ENCODE measurements at regions not wholly inside any gene's neighbourhood (a gene's known extent, or its start where the extent isn't known, plus 50 kb on each side); places are given as distances from the start of the nearest gene placed in this dataset.
"Not testable (repeated sequence)": the region's sequence is repeated elsewhere in the genome, so short reads cannot be mapped to it uniquely, and the experiment has no call there.

DNA sequence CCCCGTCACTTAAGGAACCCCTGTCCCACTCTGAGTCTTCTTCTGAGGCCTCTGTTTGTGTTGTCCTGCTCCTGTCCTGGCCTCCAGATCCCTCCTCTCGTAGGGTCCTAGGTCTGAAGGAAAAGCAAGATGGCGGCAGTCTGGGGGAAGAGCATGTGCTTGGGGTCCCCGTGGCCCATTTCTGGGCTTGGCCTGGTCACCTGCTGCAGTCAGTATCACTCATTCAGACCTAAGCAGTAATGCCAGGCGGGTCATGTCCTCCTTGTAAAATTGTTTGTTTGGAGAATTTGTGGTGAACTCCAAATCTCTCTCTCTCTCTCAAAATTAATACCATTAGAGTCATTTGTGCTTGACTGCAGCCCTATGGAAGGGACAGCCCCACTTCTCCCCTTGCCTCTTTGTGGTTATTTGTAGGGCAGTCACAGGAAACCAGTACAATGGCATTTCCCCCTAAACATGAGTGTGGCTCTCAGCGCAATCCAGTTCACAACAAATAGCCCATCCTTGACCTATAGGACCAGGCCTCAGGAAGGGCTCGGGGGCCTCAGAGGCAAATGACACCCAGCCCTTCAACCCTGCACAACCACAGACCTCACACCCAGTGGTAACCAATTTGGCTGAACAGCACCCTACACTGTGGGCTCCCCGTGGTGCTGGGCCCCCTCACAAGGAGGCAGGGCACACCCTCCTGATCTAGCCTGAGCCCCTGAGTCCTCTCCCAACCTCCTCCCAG is 173.5 kb downstream of the OR4M2 start:
- Mint-ChIP-seq H3K4me1 (peaks cover 9 to 30% (median 18%) of the 10 kb centered on the region in 4 donors), H3K4me3 (peak overlapping the region in 7 of 8 donors; percentile 2 to 61 (median 54)), H3K9me3 (no peaks in the 10 kb centered on the region), H3K27me3 (peaks cover 0 to 2% of the 10 kb centered on the region in 2 donors), H3K27ac (peak overlapping the region in 6 of 7 donors; percentile 15 to 84 (median 32)), H3K36me3 (no peaks in the 10 kb centered on the region)
- ChIA-PET CTCF (ENCODE audit: partially characterized antibody) (no interaction called here), POLR2A (ENCODE audit: partially characterized antibody) (no interaction called here)
- H3K4me3 ChIP-seq (ENCODE audit: low read length in 2 of 2), result no peak overlapping the region
- no peaks in the 10 kb centered on the region for H3K27me3 ChIP-seq (ENCODE audit: insufficient read depth, low read length)
- no peak overlapping the region for H3K27ac ChIP-seq (ENCODE audit: low read depth, low read length)
- no peaks in the 10 kb centered on the region for H3K36me3 ChIP-seq (ENCODE audit: insufficient read depth, low read length)
- intact Hi-C loops (cut with micrococcal nuclease), result no loop called here
- no peaks in the 10 kb centered on the region for H3K9me3 ChIP-seq (ENCODE audit: control insufficient read depth in 1 of 2, low read length in 2 of 2)
- peak in 2 of 5 donors; percentile 14 to 38 for DNase-seq
- H3K4me1 ChIP-seq (ENCODE audit: insufficient read depth, low read length), result peaks cover 26% of the 10 kb centered on the region

DNA sequence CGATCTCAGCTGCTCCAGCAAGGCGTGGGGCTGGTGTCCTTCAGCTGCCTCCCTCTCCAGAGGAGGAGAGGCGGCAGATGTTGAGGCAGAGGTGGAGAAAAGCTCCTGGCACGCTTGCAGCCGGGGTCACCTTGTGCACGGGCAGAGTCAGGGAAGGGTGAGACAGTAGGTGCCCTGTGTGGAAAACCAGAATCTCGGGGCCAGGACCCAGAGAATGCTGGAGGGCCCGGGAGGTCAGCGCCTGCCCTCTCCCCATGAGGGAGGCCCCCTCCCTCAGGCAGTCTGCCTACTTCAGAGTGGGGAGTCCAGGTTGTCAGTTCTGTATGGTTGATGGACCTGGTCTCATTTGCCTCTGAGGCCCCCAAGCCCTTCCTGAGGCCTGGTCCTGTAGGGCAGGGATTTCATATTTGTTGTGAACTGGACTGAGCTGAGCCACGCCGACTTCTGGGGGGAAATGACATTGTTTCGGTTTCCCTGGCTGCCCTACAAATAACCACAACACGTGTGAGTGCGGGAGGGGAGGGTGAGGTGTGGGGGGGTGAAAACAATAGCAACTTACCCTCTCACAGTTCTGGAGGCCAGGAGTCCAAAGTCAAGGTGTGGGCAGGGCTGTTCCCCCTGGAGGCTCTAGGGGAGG is 174.2 kb downstream of the OR4M2 start:
- H3K9me3 Mint-ChIP-seq; H3K36me3 ChIP-seq (ENCODE audit: insufficient read depth, low read length); H3K36me3 Mint-ChIP-seq; CTCF ChIA-PET (ENCODE audit: partially characterized antibody); H3K9me3 ChIP-seq (ENCODE audit: control insufficient read depth in 1 of 2, low read length in 2 of 2); POLR2A ChIA-PET (ENCODE audit: partially characterized antibody); H3K27ac ChIP-seq (ENCODE audit: low read depth, low read length); intact Hi-C loops (cut with micrococcal nuclease); H3K4me3 ChIP-seq (ENCODE audit: low read length in 2 of 2); H3K27me3 Mint-ChIP-seq; H3K27me3 ChIP-seq (ENCODE audit: insufficient read depth, low read length); DNase-seq: not testable (repeated sequence)
- Mint-ChIP-seq H3K27ac (peak overlapping the region in 6 of 7 donors; percentile 15 to 84 (median 32)), H3K4me3 (peak overlapping the region in 7 of 8 donors; percentile 44 to 61 (median 54)), H3K4me1 (peaks cover 11 to 32% (median 20%) of the 10 kb centered on the region in 4 donors)
- H3K4me1 ChIP-seq (ENCODE audit: insufficient read depth, low read length), result peaks cover 31% of the 10 kb centered on the region

DNA sequence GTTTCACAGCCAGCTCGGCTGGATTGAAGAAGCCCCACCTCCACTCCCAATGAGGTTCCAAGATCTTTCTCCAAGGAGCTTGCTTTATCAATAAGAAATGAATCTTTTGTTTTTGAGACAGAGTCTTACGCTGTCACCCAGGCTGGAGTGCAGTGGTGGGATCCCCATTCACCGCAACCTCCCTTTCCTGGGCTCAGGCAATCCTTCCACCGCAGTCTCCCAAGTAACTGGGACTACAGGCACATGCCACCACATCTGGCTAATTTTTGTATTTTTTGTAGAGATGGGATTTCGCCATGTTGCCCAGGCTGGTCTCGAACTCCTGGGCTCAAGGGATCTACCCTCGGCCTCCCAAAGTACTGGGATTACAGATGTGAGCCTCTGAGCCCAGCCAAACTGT is 175.3 kb downstream of the OR4M2 start:
- H3K27me3 ChIP-seq (ENCODE audit: insufficient read depth, low read length); H3K27me3 Mint-ChIP-seq; intact Hi-C loops (cut with micrococcal nuclease); H3K27ac Mint-ChIP-seq; H3K9me3 ChIP-seq (ENCODE audit: control insufficient read depth in 1 of 2, low read length in 2 of 2); H3K36me3 ChIP-seq (ENCODE audit: insufficient read depth, low read length); H3K36me3 Mint-ChIP-seq; H3K27ac ChIP-seq (ENCODE audit: low read depth, low read length); POLR2A ChIA-PET (ENCODE audit: partially characterized antibody); CTCF ChIA-PET (ENCODE audit: partially characterized antibody); DNase-seq; H3K4me3 ChIP-seq (ENCODE audit: low read length in 2 of 2); H3K9me3 Mint-ChIP-seq: not testable (repeated sequence)
- Mint-ChIP-seq H3K4me1 (peaks cover 20 to 43% (median 31%) of the 10 kb centered on the region in 4 donors), H3K4me3 (peak overlapping the region in 1 of 8 donors; percentile 30)
- H3K4me1 ChIP-seq (ENCODE audit: insufficient read depth, low read length), result peaks cover 42% of the 10 kb centered on the region

DNA sequence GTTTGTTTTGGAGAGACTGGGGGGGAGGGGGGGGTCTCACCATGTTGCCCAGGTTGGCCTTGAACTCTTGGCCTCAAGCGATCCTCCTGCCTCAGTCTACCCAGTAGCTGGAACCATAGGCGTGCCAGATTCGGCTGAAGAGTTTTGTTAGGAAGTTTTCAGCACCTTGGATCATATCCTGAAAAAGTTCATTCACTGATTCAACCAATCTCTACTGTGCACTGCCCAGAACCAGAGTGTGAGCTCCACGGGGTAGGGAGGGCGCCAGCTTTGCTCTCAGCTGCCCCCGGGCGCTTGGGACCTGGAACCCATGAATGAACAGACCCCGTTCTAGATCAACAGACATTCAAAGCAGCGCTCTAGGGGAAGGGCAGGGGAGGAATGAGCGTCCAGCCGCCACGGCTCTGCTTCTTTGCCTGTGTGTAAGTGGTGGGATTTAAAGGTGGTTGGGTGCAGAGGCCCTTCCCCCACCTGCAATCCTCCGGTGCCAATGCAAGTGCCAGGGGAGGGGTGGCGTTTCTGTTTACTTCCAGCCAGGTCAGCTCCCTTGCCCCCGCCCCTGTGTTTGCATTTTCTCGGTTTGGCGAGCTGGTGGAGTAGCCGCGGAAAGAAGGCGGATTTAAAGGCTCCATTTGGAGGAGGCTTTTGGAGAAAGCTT is 176.2 kb downstream of the OR4M2 start:
- peaks cover 46% of the 10 kb centered on the region for H3K4me1 ChIP-seq (ENCODE audit: insufficient read depth, low read length)
- peaks cover 22 to 50% (median 36%) of the 10 kb centered on the region in 4 donors for H3K4me1 Mint-ChIP-seq

DNA sequence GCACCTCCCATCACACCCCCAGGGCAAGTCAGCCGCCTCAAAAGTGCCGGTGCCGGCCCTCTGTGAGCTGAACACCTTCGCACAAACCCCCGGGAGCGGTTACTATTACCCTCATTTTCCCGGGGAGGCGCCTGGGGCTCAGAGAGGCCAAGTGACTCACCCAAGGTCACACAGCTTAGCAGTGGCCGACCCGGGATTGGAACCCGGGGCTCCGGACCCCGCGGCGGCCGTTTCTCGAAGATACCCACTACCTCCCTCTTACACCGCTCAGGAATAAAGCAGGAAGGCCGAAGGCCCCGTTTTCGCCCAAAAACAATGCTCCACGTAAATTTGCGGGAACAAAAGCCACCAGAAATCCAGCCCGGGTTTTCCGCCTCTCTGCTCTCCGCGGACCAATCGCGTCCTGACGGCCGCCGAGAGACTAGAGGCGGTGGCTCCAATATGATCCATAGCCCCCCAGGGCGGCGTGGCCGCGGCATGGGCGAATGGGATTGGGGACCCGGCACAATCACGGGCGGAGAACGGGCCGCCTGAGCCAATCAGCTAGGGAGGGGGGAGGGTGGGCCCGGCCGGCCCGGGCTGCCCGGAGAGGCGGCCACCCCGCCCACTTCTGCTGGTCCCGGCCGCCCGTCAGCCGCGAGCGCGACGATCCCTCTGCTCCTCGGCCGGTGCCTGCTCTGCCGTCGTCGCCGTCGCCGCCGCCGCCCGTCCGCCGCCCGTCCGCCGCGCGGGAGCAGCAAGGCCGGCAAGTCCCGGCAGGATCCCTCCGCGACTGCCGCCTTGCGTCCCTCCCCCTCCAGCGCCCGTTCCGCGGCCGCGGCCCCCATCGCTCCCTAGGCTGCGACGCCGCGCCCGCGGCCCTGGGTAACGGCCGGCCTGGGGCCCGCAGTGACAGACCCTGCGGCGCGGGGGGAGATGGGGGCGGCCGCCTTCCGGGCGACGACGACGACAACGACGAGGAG is 177.0 kb downstream of the OR4M2 start:
- peaks cover 46% of the 10 kb centered on the region for H3K4me1 ChIP-seq (ENCODE audit: insufficient read depth, low read length)
- H3K9me3 Mint-ChIP-seq, result no peaks in the 10 kb centered on the region
- H3K27ac Mint-ChIP-seq, result no peak overlapping the region

More for the DNA sequence above, 176.2 kb downstream of the OR4M2 start:
- H3K36me3 Mint-ChIP-seq; POLR2A ChIA-PET (ENCODE audit: partially characterized antibody); H3K9me3 ChIP-seq (ENCODE audit: control insufficient read depth in 1 of 2, low read length in 2 of 2); intact Hi-C loops (cut with micrococcal nuclease); CTCF ChIA-PET (ENCODE audit: partially characterized antibody); DNase-seq; H3K27ac ChIP-seq (ENCODE audit: low read depth, low read length); H3K9me3 Mint-ChIP-seq; H3K4me3 ChIP-seq (ENCODE audit: low read length in 2 of 2); H3K36me3 ChIP-seq (ENCODE audit: insufficient read depth, low read length); H3K27ac Mint-ChIP-seq; H3K27me3 Mint-ChIP-seq; H3K27me3 ChIP-seq (ENCODE audit: insufficient read depth, low read length): not testable (repeated sequence)
- peak overlapping the region in 1 of 8 donors; percentile 26 for H3K4me3 Mint-ChIP-seq

DNA sequence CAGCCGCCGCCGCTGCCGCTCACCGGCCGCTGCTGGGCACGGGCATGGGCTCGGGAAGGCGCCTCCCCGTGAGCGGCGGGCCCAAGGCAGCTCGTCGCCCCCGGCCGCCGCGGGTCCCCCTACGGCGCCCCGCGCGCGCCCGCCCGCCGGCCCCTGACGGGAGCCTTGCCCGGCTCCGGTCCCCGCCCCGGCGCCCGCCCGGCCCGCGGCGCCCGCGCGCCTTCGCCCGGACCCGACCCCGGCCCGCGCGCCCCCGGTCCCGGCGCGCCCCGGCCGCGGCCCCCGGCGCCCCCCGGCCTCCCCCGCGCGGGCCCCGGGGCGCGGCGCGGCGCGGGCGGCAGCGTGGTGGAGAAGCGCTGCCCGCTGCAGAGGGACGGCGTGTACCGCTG is 177.7 kb downstream of the OR4M2 start:
- H3K4me3 Mint-ChIP-seq, result peak overlapping the region in 1 of 8 donors; percentile 65
- Histone ChIP-seq H3K9me3 (ENCODE audit: control insufficient read depth in 1 of 2, low read length in 2 of 2) (no peaks in the 10 kb centered on the region), H3K36me3 (ENCODE audit: insufficient read depth, low read length) (no peaks in the 10 kb centered on the region), H3K4me3 (ENCODE audit: low read length in 2 of 2) (no peak overlapping the region), H3K27me3 (ENCODE audit: insufficient read depth, low read length) (no peaks in the 10 kb centered on the region), H3K4me1 (ENCODE audit: insufficient read depth, low read length) (peaks cover 51% of the 10 kb centered on the region), H3K27ac (ENCODE audit: low read depth, low read length) (no peak overlapping the region)
- no peaks in the 10 kb centered on the region for H3K36me3 Mint-ChIP-seq
- peaks cover 22 to 44% (median 36%) of the 10 kb centered on the region in 4 donors for H3K4me1 Mint-ChIP-seq
- H3K9me3 Mint-ChIP-seq, result no peaks in the 10 kb centered on the region
- no peak for DNase-seq
- intact Hi-C loops (cut with micrococcal nuclease), result no loop called here
- peaks cover 0 to 2% of the 10 kb centered on the region in 2 donors for H3K27me3 Mint-ChIP-seq
- ChIA-PET POLR2A (ENCODE audit: partially characterized antibody) (no interaction called here), CTCF (ENCODE audit: partially characterized antibody) (no interaction called here)
- H3K27ac Mint-ChIP-seq, result no peak overlapping the region

More for the DNA sequence above, 177.0 kb downstream of the OR4M2 start:
- H3K36me3 ChIP-seq (ENCODE audit: insufficient read depth, low read length), result no peaks in the 10 kb centered on the region
- H3K36me3 Mint-ChIP-seq, result no peaks in the 10 kb centered on the region
- H3K4me1 Mint-ChIP-seq, result peaks cover 22 to 44% (median 36%) of the 10 kb centered on the region in 4 donors
- peaks cover 0 to 2% of the 10 kb centered on the region in 2 donors for H3K27me3 Mint-ChIP-seq
- no peaks in the 10 kb centered on the region for H3K27me3 ChIP-seq (ENCODE audit: insufficient read depth, low read length)
- H3K4me3 Mint-ChIP-seq, result peak overlapping the region in 2 of 8 donors; percentile 36 to 40
- H3K9me3 ChIP-seq (ENCODE audit: control insufficient read depth in 1 of 2, low read length in 2 of 2), result no peaks in the 10 kb centered on the region
- no peak overlapping the region for H3K4me3 ChIP-seq (ENCODE audit: low read length in 2 of 2)
- POLR2A ChIA-PET (ENCODE audit: partially characterized antibody), result no interaction called here
- no peak overlapping the region for H3K27ac ChIP-seq (ENCODE audit: low read depth, low read length)
- CTCF ChIA-PET (ENCODE audit: partially characterized antibody), result no interaction called here
- intact Hi-C loops (cut with micrococcal nuclease), result no loop called here
- peak in 1 of 5 donors; percentile 53 for DNase-seq
